ENCODE measurements at regions not wholly inside any gene's neighbourhood (a gene's known extent, or its start where the extent isn't known, plus 50 kb on each side); places are given as distances from the start of the nearest gene placed in this dataset.

- no peak for DNase-seq (ENCODE audit: low spot score)
Measured at GRCh38 chr19:28883241-28883693, 329.7 kb downstream of the UQCRFS1 start.

GRCh38 chr19:28882818-28883217 is 330.1 kb downstream of the UQCRFS1 start:
- no peak for DNase-seq (ENCODE audit: low spot score)

GRCh38 chr19:28881616-28882015 is 331.3 kb downstream of the UQCRFS1 start:
- no peak for DNase-seq (ENCODE audit: low spot score)

GRCh38 chr19:28880735-28881401 is 332.1 kb downstream of the UQCRFS1 start:
- DNase-seq (ENCODE audit: low spot score), result no peak

- peak; percentile 53 for DNase-seq (ENCODE audit: low spot score)
Measured at GRCh38 chr19:28878862-28879566, 333.9 kb downstream of the UQCRFS1 start.

- DNase-seq (ENCODE audit: low spot score), result no peak
Measured at GRCh38 chr19:28876609-28877123, 336.3 kb downstream of the UQCRFS1 start.

GRCh38 chr19:28874742-28875141 is 338.2 kb downstream of the UQCRFS1 start:
- DNase-seq (ENCODE audit: low spot score), result no peak

- no peak for DNase-seq (ENCODE audit: low spot score)
Measured at GRCh38 chr19:28873301-28873700, 339.6 kb downstream of the UQCRFS1 start.

- no peak for DNase-seq (ENCODE audit: low spot score)
Measured at GRCh38 chr19:28871099-28871725, 341.7 kb downstream of the UQCRFS1 start.

GRCh38 chr19:28869459-28869858 is 343.5 kb downstream of the UQCRFS1 start:
- DNase-seq (ENCODE audit: low spot score), result no peak

- DNase-seq (ENCODE audit: low spot score), result no peak
Measured at GRCh38 chr19:28868836-28869235, 344.1 kb downstream of the UQCRFS1 start.

- no peak for DNase-seq (ENCODE audit: low spot score)
Measured at GRCh38 chr19:28867978-28868377, 345.0 kb downstream of the UQCRFS1 start.

GRCh38 chr19:28864577-28865042 is 348.3 kb downstream of the UQCRFS1 start:
- DNase-seq (ENCODE audit: low spot score), result no peak

- no peak for DNase-seq (ENCODE audit: low spot score)
Measured at GRCh38 chr19:28864024-28864503, 348.9 kb downstream of the UQCRFS1 start.

GRCh38 chr19:28862238-28862637 is 350.7 kb downstream of the UQCRFS1 start:
- no peak for DNase-seq (ENCODE audit: low spot score)

- DNase-seq (ENCODE audit: low spot score), result no peak
Measured at GRCh38 chr19:28859811-28860210, 353.1 kb downstream of the UQCRFS1 start.

- DNase-seq (ENCODE audit: low spot score), result no peak
Measured at GRCh38 chr19:28858933-28859332, 354.0 kb downstream of the UQCRFS1 start.

GRCh38 chr19:28857967-28858366 is 355.0 kb downstream of the UQCRFS1 start:
- DNase-seq (ENCODE audit: low spot score), result no peak

- DNase-seq (ENCODE audit: low spot score), result no peak
Measured at GRCh38 chr19:28855216-28855615, 357.7 kb downstream of the UQCRFS1 start.

GRCh38 chr19:28847468-28847867 is 365.5 kb downstream of the UQCRFS1 start:
- no peak for DNase-seq (ENCODE audit: low spot score)

GRCh38 chr19:28846094-28846812 is 366.7 kb downstream of the UQCRFS1 start:
- DNase-seq (ENCODE audit: low spot score), result no peak

Data from hematopoietic multipotent progenitor cell treated with erythropoietin and hydrocortisone succinate and interleukin-3 and kit ligand, for 17 days (in vitro differentiated cells).